ENCODE measurements at regions not wholly inside any gene's neighbourhood (a gene's known extent, or its start where the extent isn't known, plus 50 kb on each side); places are given as distances from the start of the nearest gene placed in this dataset.

GRCh38 chr4:66204534-66205247, 534.4 kb upstream of the EPHA5 start:
- TF ChIP-seq CTCF (IDR thresholded peaks at IDR 0.05) (no peak), POLR2AphosphoS5 (IDR thresholded peaks at IDR 0.05) (no peak)
